Esophagus muscularis mucosa (tissue), 4 donors: ENCODE measurements at regions not wholly inside any gene's neighbourhood (a gene's known extent, or its start where the extent isn't known, plus 50 kb on each side); places are given as distances from the start of the nearest gene placed in this dataset.
"Not testable (repeated sequence)": the region's sequence is repeated elsewhere in the genome, so short reads cannot be mapped to it uniquely, and the experiment has no call there.

Experiments
- DNase-seq: peaks from one replicate; pipeline ENCODE4 v3.0.0-alpha.2; 2017; ENCODE audit errors: extremely low spot score
- H3K27ac ChIP-seq, 4 donors: fragments of 200-600 bp; sonication (generic); replicated peaks in 1 of 4; 1 replicate in 3 of 4; 2 replicates in 1 of 4; pipeline ENCODE4 v1.5.1; 2016 to 2019; ENCODE audit warnings: mild to moderate bottlenecking in 1 of 4
- H3K27me3 ChIP-seq, 4 donors: fragments of 200-600 bp; sonication (generic); one replicate each; pipeline versions ENCODE4 v1.5.1 to v1.6.0; 2016 to 2019
- H3K36me3 ChIP-seq, 4 donors: fragments of 200-600 bp; sonication (generic); one replicate each; pipeline ENCODE4 v1.5.1; 2016 to 2019
- H3K4me1 ChIP-seq, 4 donors: fragments of 200-600 bp; sonication (generic); one replicate each; pipeline ENCODE4 v1.5.1; 2016 to 2019
- H3K4me3 ChIP-seq, 4 donors: fragments of 200-600 bp; sonication (generic); 1 replicate in 2 of 4; 2 replicates in 2 of 4; pipeline ENCODE4 v1.5.1; 2016 to 2019; ENCODE audit warnings: mild to moderate bottlenecking in 4 of 4, moderate library complexity in 1 of 4
- H3K9me3 ChIP-seq, 4 donors: fragments of 200-600 bp; sonication (generic); 1 replicate in 3 of 4; 2 replicates in 1 of 4; pipeline ENCODE4 v1.5.1; 2016 to 2019
- CTCF ChIP-seq, 3 experiments: fragments of 200-600 bp in 2 of 3; fragments of 450-650 bp in 1 of 3; sonication (generic) in 2 of 3; IDR thresholded peaks; one replicate each; pipeline ENCODE4 v1.5.1; 2017 to 2019; ENCODE audit warnings: antibody characterized with exemption in 3 of 3, mild to moderate bottlenecking in 2 of 3, moderate library complexity in 1 of 3
- EP300 ChIP-seq: sonication (generic); formaldehyde crosslinking; IDR thresholded peaks from one replicate; pipeline ENCODE4 v1.6.1; 2017; ENCODE audit warnings: antibody characterized with exemption
- POLR2A ChIP-seq: fragments of 450-650 bp; IDR thresholded peaks from one replicate; pipeline ENCODE4 v1.6.1; 2017; ENCODE audit warnings: antibody characterized with exemption, moderate library complexity, mild to moderate bottlenecking, low read depth
- POLR2AphosphoS5 ChIP-seq, 2 donors: sonication (generic); formaldehyde crosslinking; IDR thresholded peaks; one replicate each; pipeline ENCODE4 v1.6.1; 2017; ENCODE audit warnings: antibody characterized with exemption in 2 of 2
- WGBS: methylation state at CpG from one replicate; pipeline ENCODE4 v1.1.5; 2018; 5-methylcytosine and 5-hydroxymethylcytosine counted together
- intact Hi-C: fragments of 100-400 bp; cut with DNase I; formaldehyde crosslinking; loops from one replicate; pipeline ENCODE4 v1.15.1; 2023

- Histone ChIP-seq H3K27me3 (no peaks in the 10 kb centered on the region), H3K36me3 (no peaks in the 10 kb centered on the region), H3K4me3 (no peak overlapping the region), H3K4me1 (no peaks in the 10 kb centered on the region), H3K9me3 (no peaks in the 10 kb centered on the region), H3K27ac (no peak overlapping the region)
- intact Hi-C loops: no loop called here
- TF ChIP-seq POLR2AphosphoS5 (IDR thresholded peaks at IDR 0.05): no peak
- no peak for TF ChIP-seq POLR2A
- TF ChIP-seq EP300: no peak
- TF ChIP-seq CTCF (IDR thresholded peaks at IDR 0.05): no peak
- no peak for DNase-seq
- 67% methylated on average over 2 of the region's 2 CpGs for WGBS
These were observed 116.7 kb upstream of the CES5A start for GRCh38 chr16:55991843-55992242.

DNA sequence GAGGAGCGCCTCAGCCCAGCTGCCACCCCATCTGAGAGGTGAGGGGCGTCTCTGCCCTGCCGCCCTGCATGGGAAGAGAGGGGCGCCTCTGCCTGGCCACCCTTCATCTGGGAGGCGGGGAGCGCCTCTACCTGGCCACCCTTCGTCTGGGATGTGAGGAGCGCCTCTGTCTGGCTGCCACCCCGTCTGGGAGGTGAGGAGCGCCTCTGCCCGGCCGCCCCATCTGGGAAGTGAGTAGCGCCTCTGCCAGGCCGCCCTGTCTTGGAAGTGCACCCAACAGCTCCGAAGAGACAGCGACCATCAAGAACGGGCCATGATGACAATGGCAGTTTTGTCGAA, 114.4 kb upstream of the CES5A start:
- Histone ChIP-seq H3K4me3 (no peak overlapping the region), H3K9me3 (no peaks in the 10 kb centered on the region), H3K27ac (no peak overlapping the region), H3K27me3 (no peaks in the 10 kb centered on the region), H3K36me3 (no peaks in the 10 kb centered on the region), H3K4me1 (no peaks in the 10 kb centered on the region)
- TF ChIP-seq CTCF (IDR thresholded peaks at IDR 0.05): no peak
- no peak for TF ChIP-seq POLR2A
- TF ChIP-seq POLR2AphosphoS5 (IDR thresholded peaks at IDR 0.05): no peak
- TF ChIP-seq EP300: no peak
- DNase-seq: no peak
- WGBS: 90% methylated on average over 11 of the region's 18 CpGs
- intact Hi-C loops: no loop called here

GRCh38 chr16:55988850-55989568, 113.8 kb upstream of the CES5A start:
- WGBS: 95% methylated on average over 30 of the region's 48 CpGs
- DNase-seq, H3K4me3 ChIP-seq, H3K4me1 ChIP-seq, H3K9me3 ChIP-seq, H3K27ac ChIP-seq, H3K36me3 ChIP-seq, intact Hi-C loops, H3K27me3 ChIP-seq: not testable (repeated sequence)

DNA sequence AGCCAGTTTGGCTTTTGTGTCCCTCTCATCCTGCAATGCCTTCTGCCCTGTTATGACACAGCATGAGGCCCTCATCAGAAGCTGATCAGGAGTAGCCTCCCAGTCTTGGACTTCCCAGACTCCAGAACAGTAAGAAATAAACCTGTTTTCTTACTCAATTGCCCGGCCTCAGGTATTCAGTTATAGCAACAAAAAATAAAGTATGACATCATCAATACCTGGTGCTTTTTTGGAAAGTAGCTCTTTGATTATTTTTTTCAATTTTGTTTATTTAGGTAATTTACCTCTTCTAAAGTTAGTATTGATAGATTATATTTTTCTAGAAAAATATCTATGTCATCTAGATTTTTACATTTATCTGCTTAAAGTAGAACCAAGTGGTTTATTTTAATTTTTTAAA, 112.8 kb upstream of the CES5A start:
- Histone ChIP-seq H3K9me3 (no peaks in the 10 kb centered on the region), H3K4me3 (no peak overlapping the region), H3K4me1 (no peaks in the 10 kb centered on the region), H3K36me3 (no peaks in the 10 kb centered on the region), H3K27ac (no peak overlapping the region), H3K27me3 (no peaks in the 10 kb centered on the region)
- TF ChIP-seq EP300: no peak
- DNase-seq: no peak
- 89% methylated on average over 1 of the region's 1 CpG for WGBS
- intact Hi-C loops: no loop called here

DNA sequence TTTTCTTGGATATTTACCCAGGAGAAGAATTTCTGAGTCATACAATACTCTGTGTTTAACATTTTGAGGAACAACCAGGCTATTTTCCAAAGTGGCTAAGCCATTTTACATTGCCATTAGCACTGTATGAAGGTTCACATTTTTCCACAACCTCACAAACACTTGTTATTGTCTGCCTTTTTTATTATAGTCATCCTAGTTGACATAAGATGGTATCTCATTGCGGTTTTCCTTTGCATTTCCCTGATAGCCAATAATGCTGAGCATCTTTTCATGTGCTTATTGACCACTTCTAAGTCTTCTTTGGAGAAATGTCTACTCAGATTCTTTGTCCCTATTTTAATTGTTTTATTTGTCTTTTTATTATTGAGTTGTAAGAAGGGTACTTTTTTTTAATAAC, 107.4 kb upstream of the CES5A start:
- Histone ChIP-seq H3K27ac (no peak overlapping the region), H3K36me3 (no peaks in the 10 kb centered on the region), H3K4me3 (no peak overlapping the region), H3K9me3 (no peaks in the 10 kb centered on the region), H3K4me1 (no peaks in the 10 kb centered on the region), H3K27me3 (no peaks in the 10 kb centered on the region)
- intact Hi-C loops: no loop called here
- DNase-seq: no peak
- 80% methylated on average over 1 of the region's 1 CpG for WGBS
- TF ChIP-seq EP300 (no peak), POLR2A (no peak), POLR2AphosphoS5 (IDR thresholded peaks at IDR 0.05) (no peak), CTCF (IDR thresholded peaks at IDR 0.05) (no peak)

- Histone ChIP-seq H3K27ac (no peak overlapping the region), H3K27me3 (no peaks in the 10 kb centered on the region), H3K4me3 (no peak overlapping the region), H3K9me3 (no peaks in the 10 kb centered on the region), H3K4me1 (no peaks in the 10 kb centered on the region), H3K36me3 (no peaks in the 10 kb centered on the region)
- intact Hi-C loops: no loop called here
- WGBS: 82% methylated on average over 2 of the region's 2 CpGs
- no peak for DNase-seq
- TF ChIP-seq EP300 (no peak), POLR2A (no peak), POLR2AphosphoS5 (IDR thresholded peaks at IDR 0.05) (no peak)
These were observed 106.4 kb upstream of the CES5A start for GRCh38 chr16:55981557-55981956.
